Lower lobe of right lung (tissue), 2 donors: ENCODE measurements at regions not wholly inside any gene's neighbourhood (a gene's known extent, or its start where the extent isn't known, plus 50 kb on each side); places are given as distances from the start of the nearest gene placed in this dataset.

Experiments used
- ATAC-seq, 2 donors: fragments of 200-7000 bp; cut with Tn5 transposase; one replicate each; pipeline ENCODE4 v1.9.1; 2020 to 2022; ENCODE audit warnings: mild to moderate bottlenecking in 2 of 2, moderate library complexity in 2 of 2
- DNase-seq: peaks from one replicate; pipeline ENCODE4 v3.0.0-alpha.2; 2020
- H3K27ac ChIP-seq: fragments of 200-600 bp; one replicate; pipeline ENCODE4 v1.8.0; 2022
- H3K27me3 ChIP-seq: fragments of 200-600 bp; one replicate; pipeline ENCODE4 v1.8.0; 2022; ENCODE audit warnings: low read depth
- H3K36me3 ChIP-seq: fragments of 200-600 bp; one replicate; pipeline ENCODE4 v1.8.0; 2022; ENCODE audit warnings: mild to moderate bottlenecking
- H3K4me1 ChIP-seq: fragments of 200-600 bp; one replicate; pipeline ENCODE4 v1.8.0; 2022
- H3K4me3 ChIP-seq: fragments of 200-600 bp; one replicate; pipeline ENCODE4 v1.8.0; 2022; ENCODE audit warnings: mild to moderate bottlenecking
- H3K9me3 ChIP-seq: fragments of 200-600 bp; one replicate; pipeline ENCODE4 v1.8.0; 2022
- CTCF ChIP-seq: fragments of 200-600 bp; IDR thresholded peaks from one replicate; pipeline ENCODE4 v1.8.0; 2022; ENCODE audit warnings: antibody characterized with exemption, mild to moderate bottlenecking
- intact Hi-C: fragments of 100-400 bp; cut with DNase I; formaldehyde crosslinking; loops from one replicate; pipeline ENCODE4 v1.11.0; 2022
- donor health status: DM: no; HTN: yes; CAD: no; lungs with severe emphysema.

GRCh38 chr10:29881811-29882210, 177.6 kb downstream of the JCAD start:
- H3K4me3 ChIP-seq: no peak overlapping the region
- DNase-seq (no peak), ATAC-seq (no peak)
- intact Hi-C loops: no loop called here
- TF ChIP-seq CTCF: no peak
- no peaks in the 10 kb centered on the region for H3K4me1 ChIP-seq
- no peaks in the 10 kb centered on the region for H3K9me3 ChIP-seq
- no peaks in the 10 kb centered on the region for H3K36me3 ChIP-seq
- no peak overlapping the region for H3K27ac ChIP-seq
- no peaks in the 10 kb centered on the region for H3K27me3 ChIP-seq

GRCh38 chr10:29881336-29881771, 178.0 kb downstream of the JCAD start:
- no peak for TF ChIP-seq CTCF
- Histone ChIP-seq H3K9me3 (no peaks in the 10 kb centered on the region), H3K4me3 (no peak overlapping the region), H3K36me3 (no peaks in the 10 kb centered on the region), H3K27ac (no peak overlapping the region), H3K4me1 (no peaks in the 10 kb centered on the region), H3K27me3 (no peaks in the 10 kb centered on the region)
- ATAC-seq (no peak), DNase-seq (no peak)
- intact Hi-C loops: no loop called here

- H3K36me3 ChIP-seq: no peaks in the 10 kb centered on the region
- intact Hi-C loops: no loop called here
- H3K4me1 ChIP-seq: no peaks in the 10 kb centered on the region
- ATAC-seq (no peak), DNase-seq (no peak)
- no peak overlapping the region for H3K27ac ChIP-seq
- H3K27me3 ChIP-seq: no peaks in the 10 kb centered on the region
- no peak overlapping the region for H3K4me3 ChIP-seq
- no peak for TF ChIP-seq CTCF
- H3K9me3 ChIP-seq: no peaks in the 10 kb centered on the region
Observed at GRCh38 chr10:29880856-29881255, 178.5 kb downstream of the JCAD start.

- Histone ChIP-seq H3K9me3 (no peaks in the 10 kb centered on the region), H3K27me3 (no peaks in the 10 kb centered on the region), H3K27ac (no peak overlapping the region), H3K36me3 (no peaks in the 10 kb centered on the region), H3K4me3 (no peak overlapping the region), H3K4me1 (no peaks in the 10 kb centered on the region)
- no peak for TF ChIP-seq CTCF
- ATAC-seq (no peak), DNase-seq (no peak)
- intact Hi-C loops: no loop called here
Observed at GRCh38 chr10:29879862-29880261, 179.5 kb downstream of the JCAD start.

GRCh38 chr10:29878492-29878891, 180.9 kb downstream of the JCAD start:
- no peak for TF ChIP-seq CTCF
- ATAC-seq (no peak), DNase-seq (no peak)
- Histone ChIP-seq H3K4me3 (no peak overlapping the region), H3K36me3 (no peaks in the 10 kb centered on the region), H3K27me3 (no peaks in the 10 kb centered on the region), H3K4me1 (peaks cover 11% of the 10 kb centered on the region), H3K27ac (no peak overlapping the region), H3K9me3 (no peaks in the 10 kb centered on the region)
- intact Hi-C loops: no loop called here
